Thoracic aorta (tissue), 2 donors: ENCODE measurements at regions not wholly inside any gene's neighbourhood (a gene's known extent, or its start where the extent isn't known, plus 50 kb on each side); places are given as distances from the start of the nearest gene placed in this dataset.

ENCODE experiments used
- ATAC-seq: fragments of 150-250 bp; one replicate; pipeline ENCODE4 v1.8.0; 2017; ENCODE audit warnings: low read depth; ENCODE audit not compliant: insufficient number of reproducible peaks, low FRiP score
- DNase-seq: peaks from one replicate; pipeline ENCODE4 v3.0.0-alpha.2; 2020; ENCODE audit warnings: low spot score
- H3K27ac ChIP-seq, 2 donors: fragments of 200-600 bp; sonication (generic); 1 replicate in 1 of 2; 2 replicates in 1 of 2; pipeline ENCODE4 v1.5.1; 2016; ENCODE audit warnings: mild to moderate bottlenecking in 2 of 2, moderate library complexity in 2 of 2
- H3K27me3 ChIP-seq: fragments of 200-600 bp; sonication (generic); replicated peaks from 2 replicates; pipeline ENCODE4 v1.6.0; 2016; ENCODE audit warnings: mild to moderate bottlenecking; ENCODE audit not compliant: insufficient read depth
- H3K36me3 ChIP-seq: fragments of 200-600 bp; sonication (generic); one replicate; pipeline ENCODE4 v1.5.1; 2016
- H3K4me1 ChIP-seq, 2 donors: fragments of 200-600 bp; sonication (generic); 1 replicate in 1 of 2; 2 replicates in 1 of 2; pipeline versions ENCODE4 v1.5.1 to v1.6.0; 2016; ENCODE audit warnings: low read depth in 2 of 2, mild to moderate bottlenecking in 1 of 2; ENCODE audit not compliant: control insufficient read depth in 1 of 2
- H3K4me3 ChIP-seq: fragments of 200-600 bp; sonication (generic); 2 replicates; pipeline ENCODE4 v1.5.1; 2016; ENCODE audit warnings: mild to moderate bottlenecking
- H3K9me3 ChIP-seq: fragments of 200-600 bp; sonication (generic); 2 replicates; pipeline ENCODE4 v1.5.1; 2016
- TF ChIP-seq, protein P1 (sequence below): fragments of 200-600 bp; sonication (generic); IDR thresholded peaks from one replicate; pipeline ENCODE4 v1.5.1; 2019; ENCODE audit warnings: antibody characterized with exemption

DNA sequence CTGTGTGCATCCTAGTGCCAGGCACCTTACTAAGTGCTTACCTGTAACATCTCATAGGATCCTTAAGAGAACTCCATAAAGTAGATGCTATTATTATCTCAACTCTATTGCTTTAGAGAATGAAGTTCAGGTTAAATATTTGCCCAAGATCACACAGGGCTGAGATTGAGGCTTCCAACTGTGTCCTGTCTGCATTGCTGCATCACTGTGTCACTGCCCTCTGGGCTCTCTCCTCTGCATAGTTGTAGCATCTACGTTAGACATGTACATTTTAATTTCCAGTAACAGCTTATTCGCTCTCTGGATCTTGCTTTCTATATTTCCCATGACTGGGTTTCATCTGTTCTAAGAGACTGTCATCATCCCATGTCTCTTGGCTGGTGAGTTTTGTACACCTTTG, 63.6 kb upstream of the FZD8 start:
- Histone ChIP-seq H3K27ac (no peak overlapping the region), H3K9me3 (no peaks in the 10 kb centered on the region), H3K4me3 (no peak overlapping the region), H3K27me3 (no peaks in the 10 kb centered on the region), H3K4me1 (no peaks in the 10 kb centered on the region), H3K36me3 (no peaks in the 10 kb centered on the region)
- TF ChIP-seq, protein P1, sequence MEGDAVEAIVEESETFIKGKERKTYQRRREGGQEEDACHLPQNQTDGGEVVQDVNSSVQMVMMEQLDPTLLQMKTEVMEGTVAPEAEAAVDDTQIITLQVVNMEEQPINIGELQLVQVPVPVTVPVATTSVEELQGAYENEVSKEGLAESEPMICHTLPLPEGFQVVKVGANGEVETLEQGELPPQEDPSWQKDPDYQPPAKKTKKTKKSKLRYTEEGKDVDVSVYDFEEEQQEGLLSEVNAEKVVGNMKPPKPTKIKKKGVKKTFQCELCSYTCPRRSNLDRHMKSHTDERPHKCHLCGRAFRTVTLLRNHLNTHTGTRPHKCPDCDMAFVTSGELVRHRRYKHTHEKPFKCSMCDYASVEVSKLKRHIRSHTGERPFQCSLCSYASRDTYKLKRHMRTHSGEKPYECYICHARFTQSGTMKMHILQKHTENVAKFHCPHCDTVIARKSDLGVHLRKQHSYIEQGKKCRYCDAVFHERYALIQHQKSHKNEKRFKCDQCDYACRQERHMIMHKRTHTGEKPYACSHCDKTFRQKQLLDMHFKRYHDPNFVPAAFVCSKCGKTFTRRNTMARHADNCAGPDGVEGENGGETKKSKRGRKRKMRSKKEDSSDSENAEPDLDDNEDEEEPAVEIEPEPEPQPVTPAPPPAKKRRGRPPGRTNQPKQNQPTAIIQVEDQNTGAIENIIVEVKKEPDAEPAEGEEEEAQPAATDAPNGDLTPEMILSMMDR, result no peak
- ATAC-seq (no peak), DNase-seq (no peak)

DNA sequence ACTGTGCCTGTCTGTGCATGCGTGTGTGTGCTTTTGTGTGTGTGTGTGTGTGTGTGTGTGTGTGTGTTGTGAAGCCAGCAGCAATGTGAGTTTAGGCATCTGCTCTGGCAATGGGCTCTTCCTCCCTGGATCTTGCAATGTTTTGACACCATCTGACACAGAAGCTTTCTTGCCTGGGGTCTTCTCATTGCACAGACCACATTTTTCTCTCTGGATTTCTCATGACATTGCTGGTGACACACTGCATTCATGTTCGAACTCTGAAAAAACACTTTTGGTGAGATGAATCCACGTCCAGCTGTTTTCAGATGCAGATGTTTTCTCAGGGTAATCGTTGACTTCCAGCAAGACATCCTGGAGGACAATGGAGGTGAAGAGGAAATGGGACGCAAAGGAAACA, 63.0 kb upstream of the FZD8 start:
- H3K36me3 ChIP-seq, result no peaks in the 10 kb centered on the region
- H3K27me3 ChIP-seq, result no peaks in the 10 kb centered on the region

DNA sequence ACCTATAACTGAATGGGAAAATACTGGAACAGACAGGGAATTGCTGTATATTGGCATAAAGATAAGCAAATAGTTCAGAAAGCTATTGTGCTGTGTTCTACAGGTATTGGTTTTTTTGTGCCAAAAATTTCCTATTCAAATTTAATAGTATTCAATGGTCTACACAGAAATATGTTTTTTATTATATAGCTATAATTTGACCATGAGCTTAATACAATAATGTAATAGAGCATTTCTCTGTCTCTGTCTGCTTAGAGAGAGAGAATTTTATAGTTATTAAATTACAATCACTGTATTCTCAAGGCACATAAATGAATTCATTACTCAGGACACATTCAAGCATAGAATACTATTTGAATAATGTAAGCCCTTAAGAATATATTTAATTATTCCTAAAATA, 62.3 kb upstream of the FZD8 start:
- no peaks in the 10 kb centered on the region for H3K9me3 ChIP-seq
- no peaks in the 10 kb centered on the region for H3K36me3 ChIP-seq
- H3K27ac ChIP-seq, result no peak overlapping the region
- no peak overlapping the region for H3K4me3 ChIP-seq
- TF ChIP-seq, protein P1, result no peak
- DNase-seq, result no peak
- no peak for ATAC-seq
- H3K4me1 ChIP-seq, result no peaks in the 10 kb centered on the region
- no peaks in the 10 kb centered on the region for H3K27me3 ChIP-seq

More for the DNA sequence above, 63.0 kb upstream of the FZD8 start:
- H3K27ac ChIP-seq, result no peak overlapping the region
- H3K4me3 ChIP-seq, result no peak overlapping the region
- ATAC-seq (no peak), DNase-seq (no peak)
- TF ChIP-seq, protein P1, result no peak
- H3K9me3 ChIP-seq, result no peaks in the 10 kb centered on the region
- H3K4me1 ChIP-seq, result no peaks in the 10 kb centered on the region

DNA sequence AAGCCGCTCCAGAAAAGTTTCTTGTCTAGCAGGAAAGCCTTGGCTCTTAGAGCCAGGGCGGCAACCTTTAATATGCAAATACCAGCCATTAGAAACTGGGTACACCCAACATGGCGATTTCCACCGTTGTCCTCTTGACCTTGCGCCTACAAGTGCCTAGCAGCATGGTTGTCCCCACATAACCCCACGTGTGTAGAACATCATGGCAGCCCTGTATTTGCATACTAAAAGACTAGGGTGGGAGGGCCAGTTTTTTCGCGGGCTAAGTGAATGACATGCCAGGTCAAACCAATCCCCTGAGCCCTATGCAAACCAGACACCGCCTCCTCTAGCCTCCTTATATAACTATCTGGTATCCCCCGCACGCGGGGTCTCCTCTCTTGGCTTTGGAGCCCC, 58.4 kb upstream of the FZD8 start:
- DNase-seq, result no peak
- Histone ChIP-seq H3K9me3 (no peaks in the 10 kb centered on the region), H3K27me3 (no peaks in the 10 kb centered on the region), H3K36me3 (no peaks in the 10 kb centered on the region), H3K4me3 (no peak overlapping the region), H3K27ac (no peak overlapping the region), H3K4me1 (no peaks in the 10 kb centered on the region)
- no peak for ATAC-seq
- TF ChIP-seq, protein P1, result no peak

DNA sequence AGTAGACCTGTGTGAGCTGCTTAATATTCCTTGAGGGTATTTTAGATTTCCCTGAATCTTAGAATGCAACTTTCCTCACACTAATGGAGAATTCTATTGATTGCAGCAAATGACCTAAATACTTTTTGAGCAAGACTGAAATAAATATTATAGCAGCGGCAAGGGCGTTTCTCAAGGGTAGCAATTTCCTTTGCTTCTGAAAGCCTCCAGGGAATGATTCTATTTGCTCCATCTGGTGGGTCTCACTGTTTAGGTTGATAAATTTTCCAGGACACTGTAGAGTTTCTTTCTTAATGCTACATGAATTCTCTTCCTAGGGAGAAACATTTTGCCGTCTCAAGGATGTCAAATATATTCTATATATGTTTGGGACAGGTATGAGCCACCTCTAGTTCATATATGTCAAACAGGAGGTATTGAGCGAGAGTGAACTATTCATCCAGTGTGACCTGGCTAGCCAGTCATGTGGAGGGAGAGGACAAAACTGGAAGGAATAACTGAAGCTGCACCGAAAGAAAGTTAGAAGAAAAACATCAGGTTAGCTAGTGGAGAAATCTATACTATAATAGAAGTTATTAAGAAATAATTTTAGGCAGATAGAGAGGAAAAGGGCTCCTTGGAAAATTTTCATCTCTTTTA, 57.9 kb upstream of the FZD8 start:
- no peak for ATAC-seq
- Histone ChIP-seq H3K27ac (no peak overlapping the region), H3K36me3 (no peaks in the 10 kb centered on the region), H3K4me1 (no peaks in the 10 kb centered on the region), H3K27me3 (no peaks in the 10 kb centered on the region), H3K4me3 (no peak overlapping the region), H3K9me3 (no peaks in the 10 kb centered on the region)
- DNase-seq, result no peak
- TF ChIP-seq, protein P1, result no peak
